Tibial nerve (tissue), 3 donors: ENCODE measurements at regions not wholly inside any gene's neighbourhood (a gene's known extent, or its start where the extent isn't known, plus 50 kb on each side); places are given as distances from the start of the nearest gene placed in this dataset.

Experiments
- CTCF ChIP-seq, 5 experiments: fragments of 200-600 bp in 3 of 5; fragments of 450-650 bp in 2 of 5; sonication (generic) in 3 of 5; IDR thresholded peaks; one replicate each; pipeline ENCODE4 v1.5.1; 2016 to 2019; ENCODE audit warnings: antibody characterized with exemption in 5 of 5, mild to moderate bottlenecking in 3 of 5, moderate library complexity in 2 of 5
- POLR2A ChIP-seq, 2 donors: fragments of 450-650 bp; IDR thresholded peaks; one replicate each; pipeline ENCODE4 v1.6.1; 2017; ENCODE audit warnings: antibody characterized with exemption in 2 of 2, mild to moderate bottlenecking in 2 of 2, moderate library complexity in 2 of 2

GRCh38 chr11:64455456-64456261, 96.7 kb downstream of the RPS6KA4 start:
- TF ChIP-seq POLR2A (IDR thresholded peaks at IDR 0.05) (no peak), CTCF (IDR thresholded peaks at IDR 0.05) (no peak)
